ENCODE measurements at regions not wholly inside any gene's neighbourhood (a gene's known extent, or its start where the extent isn't known, plus 50 kb on each side); places are given as distances from the start of the nearest gene placed in this dataset.

DNA sequence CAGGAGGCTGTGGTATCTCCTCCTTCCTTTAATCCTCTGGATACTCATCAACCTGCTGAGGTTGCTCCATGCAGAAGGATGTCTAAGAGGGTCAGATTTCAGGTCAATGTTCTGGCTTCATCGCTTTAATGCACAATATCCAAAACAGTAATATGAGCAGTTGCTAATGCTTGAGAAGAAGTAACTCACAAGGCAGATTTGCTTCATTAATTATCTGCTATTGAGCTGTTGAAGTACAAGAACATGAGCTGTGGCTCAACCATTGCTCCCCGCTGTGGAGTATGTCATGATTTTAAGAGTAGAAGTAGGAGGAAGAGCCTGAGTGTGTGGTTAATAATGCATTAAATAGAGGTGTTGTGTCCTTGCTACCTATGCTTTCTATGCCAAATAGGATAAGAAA lies 1412.9 kb upstream of the ALCAM start:
- TF ChIP-seq, protein P1, sequence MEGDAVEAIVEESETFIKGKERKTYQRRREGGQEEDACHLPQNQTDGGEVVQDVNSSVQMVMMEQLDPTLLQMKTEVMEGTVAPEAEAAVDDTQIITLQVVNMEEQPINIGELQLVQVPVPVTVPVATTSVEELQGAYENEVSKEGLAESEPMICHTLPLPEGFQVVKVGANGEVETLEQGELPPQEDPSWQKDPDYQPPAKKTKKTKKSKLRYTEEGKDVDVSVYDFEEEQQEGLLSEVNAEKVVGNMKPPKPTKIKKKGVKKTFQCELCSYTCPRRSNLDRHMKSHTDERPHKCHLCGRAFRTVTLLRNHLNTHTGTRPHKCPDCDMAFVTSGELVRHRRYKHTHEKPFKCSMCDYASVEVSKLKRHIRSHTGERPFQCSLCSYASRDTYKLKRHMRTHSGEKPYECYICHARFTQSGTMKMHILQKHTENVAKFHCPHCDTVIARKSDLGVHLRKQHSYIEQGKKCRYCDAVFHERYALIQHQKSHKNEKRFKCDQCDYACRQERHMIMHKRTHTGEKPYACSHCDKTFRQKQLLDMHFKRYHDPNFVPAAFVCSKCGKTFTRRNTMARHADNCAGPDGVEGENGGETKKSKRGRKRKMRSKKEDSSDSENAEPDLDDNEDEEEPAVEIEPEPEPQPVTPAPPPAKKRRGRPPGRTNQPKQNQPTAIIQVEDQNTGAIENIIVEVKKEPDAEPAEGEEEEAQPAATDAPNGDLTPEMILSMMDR (IDR thresholded peaks at IDR 0.05): no peak
- TF ChIP-seq ZFX (IDR thresholded peaks at IDR 0.05; ENCODE audit: borderline replicate concordance): no peak

DNA sequence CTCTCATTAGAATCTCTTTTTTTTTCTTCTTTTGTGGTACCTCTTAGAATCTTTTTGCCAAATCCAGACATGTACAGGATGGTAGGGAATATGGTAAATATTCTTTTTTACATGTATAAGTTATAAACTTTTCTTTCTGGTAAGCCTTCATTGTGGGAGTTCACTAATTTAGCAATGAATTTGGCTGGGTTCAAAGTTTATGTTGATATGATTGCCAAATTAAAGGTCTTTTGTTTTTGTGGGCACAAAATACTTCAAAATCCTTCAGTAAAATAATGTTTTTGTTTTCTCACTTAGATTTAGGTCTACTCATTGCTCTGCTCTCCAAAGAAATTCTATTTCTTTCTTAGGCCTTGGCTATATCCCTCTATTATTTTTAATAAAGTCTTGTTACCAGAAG lies 1405.9 kb upstream of the ALCAM start:
- no peak overlapping the region for H3K27ac ChIP-seq
- TF ChIP-seq, protein P1 (IDR thresholded peaks at IDR 0.05): no peak
- no peak for TF ChIP-seq ZFX (IDR thresholded peaks at IDR 0.05; ENCODE audit: borderline replicate concordance)

More for the DNA sequence above, 1412.9 kb upstream of the ALCAM start:
- no peak overlapping the region for H3K27ac ChIP-seq

DNA sequence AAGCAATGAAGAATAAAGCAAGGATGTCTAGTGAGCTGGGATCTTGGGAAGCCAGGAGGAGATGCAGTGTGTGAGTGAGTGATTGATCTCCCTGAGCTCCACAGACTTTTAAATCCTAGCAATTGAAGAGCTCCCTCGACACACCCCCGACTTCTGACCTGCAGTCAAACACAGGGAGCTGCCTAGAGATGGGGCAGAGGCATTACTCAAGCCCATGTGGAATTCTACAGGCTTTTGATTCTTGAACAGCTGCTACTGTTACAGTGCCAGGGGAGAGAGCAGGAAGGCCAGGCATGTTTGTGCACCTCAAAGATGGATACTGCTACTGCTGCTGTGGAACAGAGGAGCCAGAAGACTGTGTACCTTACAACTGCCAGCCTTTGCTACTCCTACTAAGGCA lies 1403.1 kb upstream of the ALCAM start:
- no peak overlapping the region for H3K27ac ChIP-seq
- TF ChIP-seq ZFX (IDR thresholded peaks at IDR 0.05; ENCODE audit: borderline replicate concordance): no peak
- TF ChIP-seq, protein P1 (IDR thresholded peaks at IDR 0.05): no peak

DNA sequence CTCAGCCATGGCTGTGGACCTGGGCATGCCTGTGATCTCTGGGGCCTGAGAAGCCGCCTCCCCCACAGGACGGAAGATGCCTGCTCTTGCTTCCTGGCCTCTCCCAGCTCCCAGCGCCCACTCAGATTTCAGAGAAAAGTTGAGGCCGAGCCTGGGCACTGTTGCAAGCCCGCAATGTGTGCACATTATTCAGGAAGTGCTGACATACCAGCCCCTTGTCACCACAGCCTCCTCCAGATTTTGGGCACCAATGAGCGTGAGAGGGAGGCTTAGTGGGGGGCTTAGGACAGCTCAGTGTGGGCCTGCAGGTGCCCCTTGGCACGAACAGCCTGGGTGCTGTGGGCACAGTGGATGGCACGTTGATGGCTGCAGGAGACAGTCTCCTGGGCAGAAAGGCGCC lies 1400.9 kb upstream of the ALCAM start:
- H3K27ac ChIP-seq: no peak overlapping the region
- no peak for TF ChIP-seq ZFX (IDR thresholded peaks at IDR 0.05; ENCODE audit: borderline replicate concordance)
- TF ChIP-seq, protein P1 (IDR thresholded peaks at IDR 0.05): no peak

DNA sequence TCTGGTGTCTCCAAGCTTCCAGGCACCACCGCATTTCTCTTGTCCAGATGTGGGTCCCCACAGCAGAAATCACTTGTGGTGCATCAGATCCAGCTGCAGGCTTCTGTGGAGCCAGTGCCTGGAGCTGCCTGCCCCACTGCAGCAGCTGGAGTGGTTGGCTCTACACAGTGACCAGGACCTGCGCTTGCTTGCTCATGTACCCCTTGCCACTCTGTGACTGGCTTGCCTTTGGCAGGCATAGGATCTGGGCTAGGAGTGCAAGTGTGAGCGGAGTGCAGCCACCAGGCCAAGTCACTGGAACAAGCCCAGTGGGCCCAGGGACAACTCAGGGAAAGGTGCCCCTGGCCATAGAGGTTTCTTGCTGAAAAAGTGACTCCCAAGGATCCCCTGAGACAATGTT lies 1400.0 kb upstream of the ALCAM start:
- H3K27ac ChIP-seq: no peak overlapping the region
- TF ChIP-seq, protein P1 (IDR thresholded peaks at IDR 0.05): no peak
- TF ChIP-seq ZFX (IDR thresholded peaks at IDR 0.05; ENCODE audit: borderline replicate concordance): no peak

DNA sequence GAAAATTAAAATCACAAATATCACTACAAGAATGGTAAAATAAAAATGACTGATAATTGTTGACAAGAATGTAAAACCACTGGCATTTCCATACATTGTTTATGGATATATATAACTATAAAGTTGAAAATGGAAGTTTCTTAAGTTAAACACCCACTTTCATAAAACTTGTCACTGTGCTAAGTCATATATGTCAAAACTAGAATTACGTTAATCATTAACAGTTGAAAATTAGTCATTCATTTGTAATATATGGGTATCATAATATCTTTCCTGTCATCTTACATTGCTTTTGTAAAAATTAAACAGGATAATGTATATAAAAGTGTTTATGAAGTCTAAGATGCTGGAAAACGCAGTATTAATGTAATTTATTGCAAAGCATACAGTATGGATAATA lies 1398.6 kb upstream of the ALCAM start:
- H3K27ac ChIP-seq: no peak overlapping the region
- TF ChIP-seq ZFX (IDR thresholded peaks at IDR 0.05; ENCODE audit: borderline replicate concordance): no peak
- TF ChIP-seq, protein P1 (IDR thresholded peaks at IDR 0.05): no peak

DNA sequence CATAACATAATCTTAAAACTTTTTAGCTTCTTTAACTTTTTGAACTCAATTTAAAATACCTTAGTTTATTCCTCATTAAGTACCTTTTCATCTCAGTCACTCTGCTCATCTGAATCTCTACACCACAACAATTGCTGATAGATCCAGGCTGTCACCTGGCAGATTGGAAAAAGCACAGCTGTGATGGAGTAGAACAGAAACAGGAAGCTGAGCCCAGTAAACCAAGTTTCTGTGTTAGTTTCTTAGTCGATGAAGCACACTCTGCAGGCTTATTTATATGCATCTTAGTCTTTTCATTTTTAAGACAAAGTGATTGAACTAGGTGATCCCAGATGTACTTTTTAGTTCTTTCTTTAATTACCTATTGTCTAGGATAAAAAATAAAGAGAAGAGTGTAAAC lies 1398.0 kb upstream of the ALCAM start:
- TF ChIP-seq ZFX (IDR thresholded peaks at IDR 0.05; ENCODE audit: borderline replicate concordance): no peak
- H3K27ac ChIP-seq: no peak overlapping the region

DNA sequence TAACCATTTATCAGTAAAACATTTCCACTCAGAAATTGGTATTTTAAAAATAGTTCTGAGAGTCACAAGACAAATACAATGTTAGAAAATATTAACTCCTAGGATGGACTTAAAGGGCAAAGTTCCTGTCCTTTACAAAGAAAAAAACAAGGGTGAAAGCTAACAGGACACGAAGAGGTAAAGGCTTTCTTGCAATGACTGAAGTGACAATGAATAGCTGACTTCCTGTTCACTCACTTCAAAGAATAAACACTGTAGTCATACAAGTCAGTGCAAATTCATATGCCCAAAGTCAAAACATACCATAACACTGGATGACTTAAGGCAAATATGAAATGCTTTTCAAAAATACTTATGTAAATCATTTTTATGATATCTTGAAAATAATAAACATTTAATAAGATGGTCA lies 1389.8 kb upstream of the ALCAM start:
- no peak overlapping the region for H3K27ac ChIP-seq
- no peak for TF ChIP-seq ZFX (IDR thresholded peaks at IDR 0.05; ENCODE audit: borderline replicate concordance)
- TF ChIP-seq, protein P1 (IDR thresholded peaks at IDR 0.05): no peak

All from 22Rv1 (cell line).